HepG2 (cell line): ENCODE measurements at regions not wholly inside any gene's neighbourhood (a gene's known extent, or its start where the extent isn't known, plus 50 kb on each side); places are given as distances from the start of the nearest gene placed in this dataset.
A peak's percentile ranks its signal among the peaks of the same experiment; 100 is the strongest.

Experiments used
- CENPX ChIP-seq: sonication (generic); formaldehyde crosslinking; IDR thresholded peaks from 2 replicates; pipeline ENCODE4 v1.9.0; 2021; ENCODE audit warnings: mild to moderate bottlenecking, missing genetic modification reagents, moderate library complexity
- ELF1 ChIP-seq: sonication (generic); formaldehyde crosslinking; IDR thresholded peaks from 2 replicates; pipeline ENCODE4 v1.4.0; 2020; ENCODE audit warnings: missing genetic modification reagents
- ETV6 ChIP-seq: sonication (generic); formaldehyde crosslinking; conservative IDR thresholded peaks from 2 replicates; pipeline ENCODE4 v1.4.0; 2020; ENCODE audit warnings: missing genetic modification reagents
- KDM5B ChIP-seq: sonication (generic); formaldehyde crosslinking; IDR thresholded peaks from 2 replicates; pipeline ENCODE4 v1.4.0; 2020; ENCODE audit warnings: missing genetic modification reagents, mild to moderate bottlenecking, borderline replicate concordance
- KLF12 ChIP-seq: sonication (generic); formaldehyde crosslinking; IDR thresholded peaks from 2 replicates; pipeline ENCODE4 v1.4.0; 2020; ENCODE audit warnings: missing genetic modification reagents, borderline replicate concordance
- KMT2B ChIP-seq: IDR thresholded peaks from 2 replicates; pipeline ENCODE4 v1.6.1; 2016; ENCODE audit warnings: missing genetic modification reagents, missing compliant biosample characterization
- NFE2L1 ChIP-seq: sonication (generic); formaldehyde crosslinking; IDR thresholded peaks from 2 replicates; pipeline ENCODE4 v1.4.0; 2020; ENCODE audit warnings: missing genetic modification reagents, mild to moderate bottlenecking, borderline replicate concordance
- NR2F2 ChIP-seq: IDR thresholded peaks from 2 replicates; pipeline ENCODE4 v1.6.1; 2012; ENCODE audit warnings: low read depth, inconsistent platforms, borderline replicate concordance
- NR2F6 ChIP-seq, 2 experiments: IDR thresholded peaks; 2 replicates each; pipeline ENCODE4 v1.6.1; 2016; ENCODE audit warnings: antibody characterized with exemption in 1 of 2, mild to moderate bottlenecking in 1 of 2
- POLR2A ChIP-seq, 2 experiments: IDR thresholded peaks; 2 replicates each; pipeline ENCODE4 v1.6.1; 2011; ENCODE audit warnings: low read depth in 2 of 2, low read length in 2 of 2, mild to moderate bottlenecking in 1 of 2, moderate library complexity in 1 of 2; ENCODE audit not compliant: insufficient read depth in 1 of 2
- RARG ChIP-seq: sonication (generic); formaldehyde crosslinking; IDR thresholded peaks from 2 replicates; pipeline ENCODE4 v1.4.0; 2020; ENCODE audit warnings: low read depth, mild to moderate bottlenecking, missing genetic modification reagents
- SAFB2 ChIP-seq: sonication (generic); formaldehyde crosslinking; IDR thresholded peaks from 2 replicates; pipeline ENCODE4 v1.5.1; 2020; ENCODE audit warnings: missing genetic modification reagents, low read depth, mild to moderate bottlenecking, borderline replicate concordance
- TBX2 ChIP-seq: sonication (generic); formaldehyde crosslinking; IDR thresholded peaks from 2 replicates; pipeline ENCODE4 v1.5.0; 2020; ENCODE audit warnings: missing genetic modification reagents, mild to moderate bottlenecking, borderline replicate concordance
- ZNF101 ChIP-seq: sonication (generic); formaldehyde crosslinking; IDR thresholded peaks from 2 replicates; pipeline ENCODE4 v1.4.0; 2020; ENCODE audit warnings: mild to moderate bottlenecking, low read depth, missing genetic modification reagents, borderline replicate concordance
- ZNF138 ChIP-seq: sonication (generic); formaldehyde crosslinking; IDR thresholded peaks from 2 replicates; pipeline ENCODE4 v1.5.0; 2020; ENCODE audit warnings: mild to moderate bottlenecking, low read depth, missing genetic modification reagents
- ZNF383 ChIP-seq: sonication (generic); formaldehyde crosslinking; IDR thresholded peaks from 2 replicates; pipeline ENCODE4 v1.4.0; 2020; ENCODE audit warnings: missing genetic modification reagents, mild to moderate bottlenecking, borderline replicate concordance
- ZNF766 ChIP-seq: sonication (generic); formaldehyde crosslinking; IDR thresholded peaks from 2 replicates; pipeline ENCODE4 v1.5.0; 2020; ENCODE audit warnings: missing genetic modification reagents, borderline replicate concordance
- ZNF782 ChIP-seq: sonication (generic); formaldehyde crosslinking; IDR thresholded peaks from 2 replicates; pipeline ENCODE4 v1.4.0; 2020; ENCODE audit warnings: missing genetic modification reagents, mild to moderate bottlenecking, borderline replicate concordance
- TF ChIP-seq, protein P1 (sequence below): sonication (generic); formaldehyde crosslinking; IDR thresholded peaks from 2 replicates; pipeline ENCODE4 v1.4.0; 2020; ENCODE audit warnings: missing genetic modification reagents, borderline replicate concordance
- TF ChIP-seq, protein P2 (sequence below): sonication (generic); formaldehyde crosslinking; IDR thresholded peaks from 2 replicates; pipeline ENCODE4 v1.8.0; 2022; ENCODE audit warnings: mild to moderate bottlenecking, missing genetic modification reagents, moderate library complexity
- TF ChIP-seq, protein P3 (sequence below): sonication (generic); formaldehyde crosslinking; IDR thresholded peaks from 2 replicates; pipeline ENCODE4 v1.8.0; 2022; ENCODE audit warnings: mild to moderate bottlenecking, missing genetic modification reagents, moderate library complexity
- TF ChIP-seq, protein P4 (sequence below): sonication (generic); formaldehyde crosslinking; IDR thresholded peaks from 2 replicates; pipeline ENCODE4 v1.8.0; 2022; ENCODE audit warnings: mild to moderate bottlenecking, missing genetic modification reagents, borderline replicate concordance
- TF ChIP-seq, protein P5 (sequence below): IDR thresholded peaks from 2 replicates; pipeline ENCODE4 v1.6.1; 2016; ENCODE audit warnings: low read depth, control low read depth

DNA sequence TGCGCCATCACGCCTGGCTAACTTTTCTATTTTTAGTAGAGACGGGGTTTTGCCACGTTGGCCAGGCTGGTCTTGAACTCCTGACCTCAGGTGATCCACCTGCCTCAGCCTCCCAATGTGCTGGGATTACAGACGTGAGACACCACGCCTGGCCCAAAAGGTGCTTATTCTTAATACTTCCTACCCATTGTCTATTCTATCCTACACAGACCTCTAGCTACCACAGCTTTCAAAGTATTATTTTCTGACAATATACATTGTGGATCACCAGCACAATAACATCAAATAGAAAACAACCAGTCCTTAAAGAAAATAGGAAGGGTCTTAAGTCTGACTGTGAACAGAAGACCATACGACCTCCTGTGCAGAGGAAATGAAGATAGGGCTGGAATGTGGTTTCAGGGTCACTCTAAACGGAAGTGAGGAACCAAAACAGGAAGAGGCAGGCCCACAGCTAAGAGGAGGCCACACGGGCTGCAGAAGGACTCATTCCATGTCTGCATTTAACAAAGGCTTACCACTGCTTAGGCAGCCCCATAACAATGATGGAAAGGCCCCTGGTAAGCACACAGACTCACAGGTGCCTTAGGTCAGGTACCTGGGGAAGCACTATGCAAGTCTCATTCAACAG is 115.2 kb downstream of the ZFAND4 start (continued):
- TF ChIP-seq, protein P1, sequence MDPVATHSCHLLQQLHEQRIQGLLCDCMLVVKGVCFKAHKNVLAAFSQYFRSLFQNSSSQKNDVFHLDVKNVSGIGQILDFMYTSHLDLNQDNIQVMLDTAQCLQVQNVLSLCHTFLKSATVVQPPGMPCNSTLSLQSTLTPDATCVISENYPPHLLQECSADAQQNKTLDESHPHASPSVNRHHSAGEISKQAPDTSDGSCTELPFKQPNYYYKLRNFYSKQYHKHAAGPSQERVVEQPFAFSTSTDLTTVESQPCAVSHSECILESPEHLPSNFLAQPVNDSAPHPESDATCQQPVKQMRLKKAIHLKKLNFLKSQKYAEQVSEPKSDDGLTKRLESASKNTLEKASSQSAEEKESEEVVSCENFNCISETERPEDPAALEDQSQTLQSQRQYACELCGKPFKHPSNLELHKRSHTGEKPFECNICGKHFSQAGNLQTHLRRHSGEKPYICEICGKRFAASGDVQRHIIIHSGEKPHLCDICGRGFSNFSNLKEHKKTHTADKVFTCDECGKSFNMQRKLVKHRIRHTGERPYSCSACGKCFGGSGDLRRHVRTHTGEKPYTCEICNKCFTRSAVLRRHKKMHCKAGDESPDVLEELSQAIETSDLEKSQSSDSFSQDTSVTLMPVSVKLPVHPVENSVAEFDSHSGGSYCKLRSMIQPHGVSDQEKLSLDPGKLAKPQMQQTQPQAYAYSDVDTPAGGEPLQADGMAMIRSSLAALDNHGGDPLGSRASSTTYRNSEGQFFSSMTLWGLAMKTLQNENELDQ (CRISPR knock-in tag), result no peak
- TF ChIP-seq KDM5B, result no peak
- peak; percentile 35; the same call in 1 of the 2 replicates for TF ChIP-seq KMT2B
- TF ChIP-seq, protein P2, sequence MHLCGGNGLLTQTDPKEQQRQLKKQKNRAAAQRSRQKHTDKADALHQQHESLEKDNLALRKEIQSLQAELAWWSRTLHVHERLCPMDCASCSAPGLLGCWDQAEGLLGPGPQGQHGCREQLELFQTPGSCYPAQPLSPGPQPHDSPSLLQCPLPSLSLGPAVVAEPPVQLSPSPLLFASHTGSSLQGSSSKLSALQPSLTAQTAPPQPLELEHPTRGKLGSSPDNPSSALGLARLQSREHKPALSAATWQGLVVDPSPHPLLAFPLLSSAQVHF (CRISPR knock-in tag), result no peak
- TF ChIP-seq ZNF782 (CRISPR knock-in tag), result no peak
- peak; percentile 30; the same call in 1 of the 2 replicates for TF ChIP-seq NR2F6 (IDR thresholded peaks at IDR 0.05)
- peak; percentile 36; the same call in 1 of the 2 replicates for TF ChIP-seq NR2F6 (CRISPR knock-in tag; IDR thresholded peaks at IDR 0.05)
- TF ChIP-seq, protein P3, sequence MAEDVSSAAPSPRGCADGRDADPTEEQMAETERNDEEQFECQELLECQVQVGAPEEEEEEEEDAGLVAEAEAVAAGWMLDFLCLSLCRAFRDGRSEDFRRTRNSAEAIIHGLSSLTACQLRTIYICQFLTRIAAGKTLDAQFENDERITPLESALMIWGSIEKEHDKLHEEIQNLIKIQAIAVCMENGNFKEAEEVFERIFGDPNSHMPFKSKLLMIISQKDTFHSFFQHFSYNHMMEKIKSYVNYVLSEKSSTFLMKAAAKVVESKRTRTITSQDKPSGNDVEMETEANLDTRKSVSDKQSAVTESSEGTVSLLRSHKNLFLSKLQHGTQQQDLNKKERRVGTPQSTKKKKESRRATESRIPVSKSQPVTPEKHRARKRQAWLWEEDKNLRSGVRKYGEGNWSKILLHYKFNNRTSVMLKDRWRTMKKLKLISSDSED (CRISPR knock-in tag), result no peak
- TF ChIP-seq ELF1 (CRISPR knock-in tag), result peak; percentile 57; the same call in 1 of the 2 replicates
- no peak for TF ChIP-seq NFE2L1
- no peak for TF ChIP-seq SAFB2 (CRISPR knock-in tag)
- no peak for TF ChIP-seq RARG (CRISPR knock-in tag)
- TF ChIP-seq TBX2 (CRISPR knock-in tag), result peak; percentile 43; the same call in 1 of the 2 replicates
- TF ChIP-seq CENPX (CRISPR knock-in tag), result no peak
- TF ChIP-seq KLF12, result no peak
- TF ChIP-seq NR2F2, result no peak
- peak in 1 of 2 experiments; percentile 47; a peak in 1 of 4 replicates for TF ChIP-seq POLR2A (IDR thresholded peaks at IDR 0.05; ENCODE audit: insufficient read depth in 1 of 2, low read depth in 2 of 2, low read length in 2 of 2)
- TF ChIP-seq ZNF101 (CRISPR knock-in tag), result no peak
- TF ChIP-seq ZNF766, result no peak
- no peak; the same call in 1 of the 2 replicates for TF ChIP-seq ETV6 (CRISPR knock-in tag)
- TF ChIP-seq ZNF138 (CRISPR knock-in tag), result no peak
- no peak for TF ChIP-seq ZNF383 (CRISPR knock-in tag)
- TF ChIP-seq, protein P4, sequence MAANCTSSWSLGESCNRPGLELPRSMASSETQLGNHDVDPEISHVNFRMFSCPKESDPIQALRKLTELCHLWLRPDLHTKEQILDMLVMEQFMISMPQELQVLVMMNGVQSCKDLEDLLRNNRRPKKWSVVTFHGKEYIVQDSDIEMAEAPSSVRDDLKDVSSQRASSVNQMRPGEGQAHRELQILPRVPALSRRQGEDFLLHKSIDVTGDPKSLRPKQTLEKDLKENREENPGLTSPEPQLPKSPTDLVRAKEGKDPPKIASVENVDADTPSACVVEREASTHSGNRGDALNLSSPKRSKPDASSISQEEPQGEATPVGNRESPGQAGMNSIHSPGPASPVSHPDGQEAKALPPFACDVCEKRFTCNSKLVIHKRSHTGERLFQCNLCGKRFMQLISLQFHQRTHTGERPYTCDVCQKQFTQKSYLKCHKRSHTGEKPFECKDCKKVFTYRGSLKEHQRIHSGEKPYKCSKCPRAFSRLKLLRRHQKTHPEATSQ (CRISPR knock-in tag), result 0 out of 2 replicates have a peak, but pooled peaks have one; percentile 42
- TF ChIP-seq, protein P5, sequence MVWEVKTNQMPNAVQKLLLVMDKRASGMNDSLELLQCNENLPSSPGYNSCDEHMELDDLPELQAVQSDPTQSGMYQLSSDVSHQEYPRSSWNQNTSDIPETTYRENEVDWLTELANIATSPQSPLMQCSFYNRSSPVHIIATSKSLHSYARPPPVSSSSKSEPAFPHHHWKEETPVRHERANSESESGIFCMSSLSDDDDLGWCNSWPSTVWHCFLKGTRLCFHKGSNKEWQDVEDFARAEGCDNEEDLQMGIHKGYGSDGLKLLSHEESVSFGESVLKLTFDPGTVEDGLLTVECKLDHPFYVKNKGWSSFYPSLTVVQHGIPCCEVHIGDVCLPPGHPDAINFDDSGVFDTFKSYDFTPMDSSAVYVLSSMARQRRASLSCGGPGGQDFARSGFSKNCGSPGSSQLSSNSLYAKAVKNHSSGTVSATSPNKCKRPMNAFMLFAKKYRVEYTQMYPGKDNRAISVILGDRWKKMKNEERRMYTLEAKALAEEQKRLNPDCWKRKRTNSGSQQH (CRISPR knock-in tag), result no peak
